Liver (tissue), 3 donors: ENCODE measurements at regions not wholly inside any gene's neighbourhood (a gene's known extent, or its start where the extent isn't known, plus 50 kb on each side); places are given as distances from the start of the nearest gene placed in this dataset.

Source experiments
- FOXA2 ChIP-seq: IDR thresholded peaks from 2 replicates; pipeline ENCODE4 v1.6.1; 2016; ENCODE audit warnings: antibody characterized with exemption
- MAX ChIP-seq: IDR thresholded peaks from 2 replicates; pipeline ENCODE4 v1.6.1; 2016; ENCODE audit warnings: antibody characterized with exemption
- RAD21 ChIP-seq, 2 donors: IDR thresholded peaks; 2 replicates each; pipeline ENCODE4 v1.6.1; 2016; ENCODE audit warnings: antibody characterized with exemption in 2 of 2, mild to moderate bottlenecking in 2 of 2
- YY1 ChIP-seq: IDR thresholded peaks from 2 replicates; pipeline ENCODE4 v1.6.1; 2016; ENCODE audit warnings: antibody characterized with exemption, mild to moderate bottlenecking
- TF ChIP-seq, protein P1 (sequence below): IDR thresholded peaks from 2 replicates; pipeline ENCODE4 v1.6.1; 2016; ENCODE audit warnings: antibody characterized with exemption
- TF ChIP-seq, protein P2 (sequence below): fragments of 150-350 bp; IDR thresholded peaks from 2 replicates; pipeline ENCODE4 v1.5.1; 2017; ENCODE audit warnings: improper control_type of control experiment, low read depth, low read length; ENCODE audit not compliant: missing input control
- donor health status: healthy.
- donor health status: healthy.

DNA sequence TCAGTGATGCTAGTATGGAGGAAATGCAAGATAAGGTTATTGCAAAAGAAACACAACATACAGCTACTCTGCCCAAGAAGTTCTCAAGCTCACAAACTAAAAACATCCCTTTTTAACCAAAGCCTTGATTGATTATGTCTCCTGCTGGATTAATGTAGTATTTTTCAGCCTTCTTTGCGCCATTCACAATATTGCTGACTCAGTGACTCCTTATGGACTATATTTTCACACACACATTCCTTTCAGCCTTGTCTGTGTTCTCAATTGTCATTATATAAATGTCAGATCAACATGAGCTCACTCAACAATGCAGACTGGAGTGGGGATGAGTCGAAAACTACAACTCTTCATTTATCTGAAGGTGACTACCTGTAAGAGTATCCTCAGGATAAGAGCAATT is 579.3 kb upstream of the CDH8 start:
- no peak for TF ChIP-seq MAX
- TF ChIP-seq, protein P1, sequence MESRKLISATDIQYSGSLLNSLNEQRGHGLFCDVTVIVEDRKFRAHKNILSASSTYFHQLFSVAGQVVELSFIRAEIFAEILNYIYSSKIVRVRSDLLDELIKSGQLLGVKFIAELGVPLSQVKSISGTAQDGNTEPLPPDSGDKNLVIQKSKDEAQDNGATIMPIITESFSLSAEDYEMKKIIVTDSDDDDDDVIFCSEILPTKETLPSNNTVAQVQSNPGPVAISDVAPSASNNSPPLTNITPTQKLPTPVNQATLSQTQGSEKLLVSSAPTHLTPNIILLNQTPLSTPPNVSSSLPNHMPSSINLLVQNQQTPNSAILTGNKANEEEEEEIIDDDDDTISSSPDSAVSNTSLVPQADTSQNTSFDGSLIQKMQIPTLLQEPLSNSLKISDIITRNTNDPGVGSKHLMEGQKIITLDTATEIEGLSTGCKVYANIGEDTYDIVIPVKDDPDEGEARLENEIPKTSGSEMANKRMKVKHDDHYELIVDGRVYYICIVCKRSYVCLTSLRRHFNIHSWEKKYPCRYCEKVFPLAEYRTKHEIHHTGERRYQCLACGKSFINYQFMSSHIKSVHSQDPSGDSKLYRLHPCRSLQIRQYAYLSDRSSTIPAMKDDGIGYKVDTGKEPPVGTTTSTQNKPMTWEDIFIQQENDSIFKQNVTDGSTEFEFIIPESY: no peak
- TF ChIP-seq RAD21 (IDR thresholded peaks at IDR 0.05): no peak
- TF ChIP-seq, protein P2, sequence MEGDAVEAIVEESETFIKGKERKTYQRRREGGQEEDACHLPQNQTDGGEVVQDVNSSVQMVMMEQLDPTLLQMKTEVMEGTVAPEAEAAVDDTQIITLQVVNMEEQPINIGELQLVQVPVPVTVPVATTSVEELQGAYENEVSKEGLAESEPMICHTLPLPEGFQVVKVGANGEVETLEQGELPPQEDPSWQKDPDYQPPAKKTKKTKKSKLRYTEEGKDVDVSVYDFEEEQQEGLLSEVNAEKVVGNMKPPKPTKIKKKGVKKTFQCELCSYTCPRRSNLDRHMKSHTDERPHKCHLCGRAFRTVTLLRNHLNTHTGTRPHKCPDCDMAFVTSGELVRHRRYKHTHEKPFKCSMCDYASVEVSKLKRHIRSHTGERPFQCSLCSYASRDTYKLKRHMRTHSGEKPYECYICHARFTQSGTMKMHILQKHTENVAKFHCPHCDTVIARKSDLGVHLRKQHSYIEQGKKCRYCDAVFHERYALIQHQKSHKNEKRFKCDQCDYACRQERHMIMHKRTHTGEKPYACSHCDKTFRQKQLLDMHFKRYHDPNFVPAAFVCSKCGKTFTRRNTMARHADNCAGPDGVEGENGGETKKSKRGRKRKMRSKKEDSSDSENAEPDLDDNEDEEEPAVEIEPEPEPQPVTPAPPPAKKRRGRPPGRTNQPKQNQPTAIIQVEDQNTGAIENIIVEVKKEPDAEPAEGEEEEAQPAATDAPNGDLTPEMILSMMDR: no peak
- no peak for TF ChIP-seq FOXA2
- TF ChIP-seq YY1: no peak
